Stimulated activated CD4-positive, alpha-beta T cell treated with anti-CD3 and anti-CD28 coated beads, Interleukin-1b, Interleukin-23, amount 100 ng/mL, for 4 hours (primary cell): ENCODE measurements at regions not wholly inside any gene's neighbourhood (a gene's known extent, or its start where the extent isn't known, plus 50 kb on each side); places are given as distances from the start of the nearest gene placed in this dataset.
"Not testable (repeated sequence)": the region's sequence is repeated elsewhere in the genome, so short reads cannot be mapped to it uniquely, and the experiment has no call there.

Experiments used
- DNase-seq, 2 donors: peaks; one replicate each; pipeline ENCODE4 v3.0.0-alpha.2; 2020; ENCODE audit warnings: low read depth in 2 of 2

DNA sequence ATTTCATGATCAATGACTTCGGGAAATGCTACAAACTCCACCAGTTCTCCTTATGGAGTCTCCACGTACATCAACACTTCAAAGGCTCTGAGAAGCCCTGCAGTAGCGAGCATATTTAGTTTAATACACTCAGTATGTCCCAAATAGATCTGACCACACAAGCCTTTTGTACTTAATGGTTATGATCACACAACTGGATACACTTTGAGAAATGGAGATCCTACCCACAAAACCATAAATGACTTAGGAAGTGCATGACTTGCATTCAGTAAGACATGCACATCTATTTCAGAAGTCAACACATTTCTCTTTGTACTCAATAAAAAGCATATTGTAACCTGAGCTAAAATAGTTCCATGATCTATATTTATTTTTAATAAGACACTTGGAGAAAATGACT is 103.6 kb upstream of the SPATA12 start:
- DNase-seq = no peak

DNA sequence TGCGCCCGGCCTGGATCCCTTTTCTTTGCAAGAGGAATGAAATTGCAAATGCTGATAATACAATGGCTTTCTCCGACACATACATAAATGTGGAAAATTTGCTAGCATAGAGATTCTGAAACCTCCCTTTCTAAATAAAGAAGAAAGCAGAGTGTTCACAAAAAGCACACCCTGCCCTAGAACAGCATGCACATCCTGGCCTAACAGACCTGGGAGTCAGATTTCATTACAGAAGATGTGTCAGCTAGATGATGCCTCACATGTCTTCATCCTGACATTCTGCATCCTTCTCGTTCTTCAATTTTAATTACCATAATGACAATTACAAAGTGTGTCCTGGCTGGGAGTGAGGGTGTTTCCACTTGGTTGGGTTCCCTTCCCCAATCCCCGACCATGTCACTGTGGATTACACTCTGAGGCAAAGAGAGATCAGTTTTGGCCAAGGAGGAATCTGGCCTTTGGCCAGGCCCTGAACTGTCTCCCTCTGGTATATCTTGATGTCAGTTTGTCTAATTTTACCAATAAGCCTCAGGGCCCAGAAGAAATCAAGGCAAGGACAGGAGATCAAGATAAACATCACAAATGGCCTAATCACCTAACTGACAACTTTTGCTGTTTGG is 104.9 kb upstream of the SPATA12 start:
- no peak for DNase-seq

DNA sequence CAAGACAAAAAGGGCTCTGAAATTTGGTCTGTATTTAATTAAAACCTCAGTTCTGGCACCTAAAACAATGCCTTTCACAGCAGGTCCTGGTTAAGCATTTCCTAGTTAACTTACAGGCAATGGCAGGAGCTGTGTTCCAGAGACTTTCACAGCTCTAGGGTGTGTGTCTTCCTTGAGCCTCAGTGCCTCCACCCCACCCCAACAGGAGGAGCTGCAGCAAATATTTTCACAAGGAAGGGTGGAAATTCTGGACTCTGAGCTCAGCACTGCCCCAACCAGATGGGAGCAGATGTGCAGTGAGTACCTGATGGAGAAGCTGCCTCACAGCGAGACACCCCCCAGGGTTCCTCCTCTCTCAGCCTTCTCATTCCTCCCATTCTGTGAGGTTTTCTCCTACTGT is 106.3 kb upstream of the SPATA12 start:
- no peak for DNase-seq

- no peak for DNase-seq
Observed at GRCh38 chr3:56952846-56953245, 107.6 kb upstream of the SPATA12 start.

DNA sequence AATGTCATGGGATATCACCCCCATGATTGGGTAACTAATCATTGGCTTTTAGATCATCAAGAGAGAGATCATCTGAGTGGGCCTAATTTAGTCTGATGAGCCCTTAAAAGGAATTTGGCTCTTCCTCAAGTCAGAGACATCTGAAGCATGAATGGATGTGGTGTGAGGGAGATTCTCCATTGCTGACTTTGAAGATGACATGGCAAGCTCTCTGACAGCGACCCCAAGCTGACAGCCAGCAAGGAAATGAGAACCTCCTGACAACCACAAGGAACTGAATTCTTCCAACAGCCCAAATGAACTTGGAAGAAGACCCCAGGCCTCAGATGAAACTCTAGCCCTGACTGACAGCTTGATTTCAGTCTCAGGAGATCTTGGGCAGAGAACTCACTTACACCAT is 108.4 kb upstream of the SPATA12 start:
- no peak for DNase-seq

GRCh38 chr3:56951366-56951765 is 109.1 kb upstream of the SPATA12 start:
- no peak for DNase-seq

DNA sequence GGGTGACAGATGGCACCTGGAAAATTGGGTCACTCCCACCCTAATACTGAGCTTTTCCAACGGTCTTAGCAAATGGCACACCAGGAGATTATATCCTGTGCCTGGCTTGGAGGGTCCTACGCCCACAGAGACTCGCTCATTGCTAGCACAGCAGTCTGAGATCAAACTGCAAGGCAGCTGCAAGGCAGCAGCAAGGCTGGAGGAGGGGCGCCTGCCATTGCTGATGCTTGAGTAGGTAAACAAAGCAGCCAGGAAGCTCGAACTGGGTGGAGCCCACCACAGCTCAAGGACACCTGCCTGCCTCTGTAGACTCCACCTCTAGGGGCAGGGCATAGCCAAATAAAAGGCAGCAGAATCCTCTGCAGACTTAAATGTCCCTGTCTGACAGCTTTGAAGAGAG is 115.1 kb upstream of the SPATA12 start:
- not testable (repeated sequence) for DNase-seq

DNA sequence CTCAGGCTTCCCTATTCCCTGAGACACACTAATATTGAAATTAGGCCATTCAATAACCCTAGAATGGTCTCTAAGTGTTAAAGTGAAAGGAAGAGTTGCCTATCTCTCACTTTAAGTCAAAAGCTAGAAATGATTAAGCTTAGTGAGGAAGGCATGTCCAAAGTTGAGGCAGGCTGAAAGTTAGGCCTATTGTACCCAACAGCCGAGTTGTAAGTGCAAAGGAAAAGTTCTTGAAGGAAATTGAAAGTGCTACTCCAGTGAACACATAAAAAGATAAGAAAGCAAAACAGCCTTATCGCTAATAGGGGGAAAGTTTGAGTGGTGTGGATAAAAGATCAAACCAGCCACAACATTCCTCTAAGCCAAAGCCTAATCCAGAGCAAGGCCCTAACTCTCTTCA is 117.9 kb upstream of the SPATA12 start:
- DNase-seq = no peak

DNA sequence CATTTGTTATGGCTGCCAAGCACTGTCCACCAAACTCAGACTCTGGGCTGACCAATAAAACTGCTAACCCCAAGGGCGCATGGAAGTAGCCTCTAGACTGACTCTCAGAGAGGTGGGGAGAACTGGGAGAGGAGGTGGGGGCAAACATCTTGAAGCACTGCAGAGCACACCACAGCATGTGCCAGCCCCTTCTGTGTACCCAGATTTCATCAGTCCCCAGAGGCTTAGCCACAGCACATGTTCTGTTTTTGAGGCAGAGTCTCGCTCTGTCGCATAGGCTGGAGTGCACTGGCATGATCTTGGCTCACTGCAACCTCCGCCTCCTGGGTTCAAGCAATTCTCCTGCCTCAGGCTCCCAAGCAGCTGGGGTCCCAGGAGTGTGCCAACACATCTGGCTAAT is 119.5 kb upstream of the SPATA12 start:
- no peak for DNase-seq

GRCh38 chr3:56940321-56940720 is 120.1 kb upstream of the SPATA12 start:
- DNase-seq = no peak

DNA sequence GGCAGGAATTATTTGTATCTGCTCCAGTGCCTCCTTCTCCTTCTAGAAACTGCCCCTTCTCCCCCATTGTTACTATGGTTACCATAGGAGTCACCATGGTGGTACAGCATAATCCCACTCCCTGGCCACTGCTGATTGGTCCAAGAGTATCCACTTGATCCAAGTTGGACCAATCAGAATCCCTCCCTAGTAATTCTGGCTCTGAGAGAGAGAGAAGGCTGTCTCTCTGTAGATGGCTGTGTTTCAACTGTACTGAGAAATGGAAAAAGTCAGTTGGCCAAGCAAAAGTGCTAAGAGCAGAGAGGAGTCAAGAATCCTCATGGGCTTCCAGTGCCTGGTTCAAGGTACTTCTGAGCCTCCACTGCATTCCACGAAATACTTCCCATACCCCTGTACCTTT is 120.6 kb upstream of the SPATA12 start:
- no peak for DNase-seq

GRCh38 chr3:56938530-56938929 is 121.9 kb upstream of the SPATA12 start:
- DNase-seq = no peak

DNA sequence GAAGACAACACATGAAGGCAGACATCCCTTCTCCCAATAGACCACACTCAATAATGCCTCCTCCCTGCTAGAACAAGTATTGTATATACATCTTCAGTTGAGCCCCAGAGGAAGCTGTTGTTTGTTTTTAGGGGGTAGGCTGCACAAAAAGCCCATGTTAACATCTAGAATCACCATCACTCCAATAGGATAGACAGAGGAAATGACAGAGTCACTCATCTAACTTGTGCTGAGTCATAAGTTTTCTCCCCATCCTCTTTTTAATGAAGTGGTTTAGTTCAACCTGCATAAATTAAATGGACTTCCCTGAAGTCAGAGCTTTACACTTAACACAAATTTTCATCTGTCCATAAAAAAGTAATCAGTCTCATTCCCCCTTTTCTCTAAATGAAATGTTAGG is 122.9 kb upstream of the SPATA12 start:
- no peak for DNase-seq

DNA sequence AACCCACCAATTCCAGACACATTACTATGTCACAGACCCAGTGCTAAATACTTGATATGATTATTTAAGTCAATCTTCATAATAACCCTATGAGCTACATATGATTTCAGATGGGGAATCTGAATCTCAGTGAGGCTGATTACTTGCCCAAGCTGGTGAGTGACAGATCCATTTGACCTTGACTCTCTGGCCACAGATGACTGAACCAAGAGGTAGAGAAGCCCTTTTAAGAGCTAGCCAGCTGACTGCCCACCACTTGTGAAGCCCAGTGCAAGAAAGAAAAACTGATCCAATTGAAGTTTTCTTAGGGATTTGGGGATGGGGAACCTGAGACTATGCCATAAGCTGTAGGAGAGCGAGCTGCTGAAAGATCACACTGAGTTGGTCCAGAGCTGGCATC is 124.7 kb upstream of the SPATA12 start:
- no peak for DNase-seq

- not testable (repeated sequence) for DNase-seq
Observed at GRCh38 chr3:56934481-56934880, 126.0 kb upstream of the SPATA12 start.

DNA sequence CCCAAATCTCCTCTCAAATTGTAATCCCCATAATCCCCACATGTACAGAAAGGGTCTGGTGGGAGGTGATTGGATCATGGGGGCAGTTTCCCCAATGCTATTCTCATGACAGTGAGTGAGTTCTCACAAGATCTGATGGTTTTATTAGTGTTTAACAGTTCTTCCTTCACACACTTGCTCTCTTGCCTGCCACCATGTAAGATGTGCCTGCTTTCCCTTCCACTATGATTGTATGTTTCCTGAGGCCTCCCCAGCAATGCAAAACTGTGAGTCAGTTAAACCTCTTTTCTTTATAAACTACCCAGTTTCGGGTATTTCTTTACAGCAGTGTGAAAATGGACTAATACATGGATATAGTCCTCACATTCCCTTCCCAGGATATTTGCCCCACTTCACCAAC is 126.7 kb upstream of the SPATA12 start:
- DNase-seq = no peak

DNA sequence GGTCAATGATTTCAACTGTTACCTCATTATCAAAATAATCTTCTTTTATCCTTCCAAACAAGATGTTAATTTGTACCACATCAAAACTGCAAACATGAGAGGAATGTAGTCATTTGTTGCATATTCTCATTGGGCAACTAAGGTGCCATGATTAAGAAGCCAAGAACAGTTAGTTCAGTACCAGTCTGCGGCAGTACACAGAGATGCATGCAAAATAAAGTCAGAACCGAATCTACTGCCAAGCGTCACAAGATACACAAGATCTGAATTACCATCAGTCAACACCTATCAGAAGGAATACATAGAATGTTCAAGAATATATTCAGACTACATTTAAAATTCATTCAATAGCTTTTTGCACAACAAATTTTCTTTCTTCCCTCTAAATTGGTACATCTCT is 127.6 kb upstream of the SPATA12 start:
- DNase-seq = no peak

DNA sequence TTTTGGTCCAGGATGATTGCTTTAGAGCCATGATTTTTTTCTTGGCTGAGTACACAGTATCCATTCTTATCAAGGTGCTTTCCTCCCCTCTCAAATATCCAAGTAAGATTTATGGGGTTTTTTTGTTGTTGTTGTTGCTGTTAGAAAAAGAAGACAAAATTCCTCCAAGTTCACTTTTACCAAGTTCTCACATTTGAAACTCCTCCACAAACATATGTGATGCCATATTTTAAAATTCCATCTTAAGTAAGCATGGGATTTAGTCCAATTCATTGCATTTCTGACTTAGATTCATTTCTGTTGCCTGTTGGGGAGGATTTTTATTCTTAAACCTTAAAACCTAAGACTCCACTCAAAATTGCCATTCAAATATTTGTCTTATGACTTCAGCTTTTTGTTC is 128.6 kb upstream of the SPATA12 start:
- no peak for DNase-seq

GRCh38 chr3:56930706-56931105 is 129.0 kb upstream of the ARHGEF3 start:
- DNase-seq = no peak

DNA sequence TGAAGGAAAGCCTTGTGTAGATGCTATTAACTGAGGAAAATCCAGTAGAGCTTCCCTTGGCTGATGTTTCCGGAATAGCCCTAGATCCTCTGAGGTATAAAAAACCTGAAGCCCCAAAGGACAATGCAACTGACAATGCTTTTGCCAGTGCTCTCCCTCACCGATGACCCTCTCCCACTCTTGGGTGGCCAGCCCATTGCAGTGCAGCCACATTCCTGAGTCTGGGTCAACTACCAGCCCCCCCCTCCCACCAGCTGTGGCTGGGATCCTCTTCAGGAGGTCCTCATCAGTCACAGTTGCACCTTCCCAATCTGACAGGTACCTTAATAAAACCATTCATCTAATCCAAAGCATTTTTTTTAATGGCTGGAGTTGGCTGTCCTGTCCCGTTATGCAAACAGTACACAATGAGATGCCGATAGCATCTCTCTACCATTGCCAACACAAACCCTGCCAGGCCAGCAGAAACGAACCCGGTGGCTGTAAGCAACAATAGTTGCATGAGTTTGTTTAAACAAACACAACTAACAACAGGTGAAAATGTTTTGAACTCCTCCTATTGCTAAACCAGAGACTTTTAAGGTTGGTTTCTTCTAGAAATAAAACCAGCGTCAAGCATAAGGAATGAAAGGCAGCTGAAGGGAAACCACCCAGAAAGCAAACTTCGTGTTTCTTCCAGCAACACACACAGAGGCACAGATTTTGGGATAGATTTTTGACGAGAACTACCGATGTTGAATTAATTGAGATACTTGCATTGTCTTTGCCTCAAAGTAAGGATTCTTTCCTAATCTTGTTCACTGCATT is 128.3 kb upstream of the ARHGEF3 start:
- no peak for DNase-seq

DNA sequence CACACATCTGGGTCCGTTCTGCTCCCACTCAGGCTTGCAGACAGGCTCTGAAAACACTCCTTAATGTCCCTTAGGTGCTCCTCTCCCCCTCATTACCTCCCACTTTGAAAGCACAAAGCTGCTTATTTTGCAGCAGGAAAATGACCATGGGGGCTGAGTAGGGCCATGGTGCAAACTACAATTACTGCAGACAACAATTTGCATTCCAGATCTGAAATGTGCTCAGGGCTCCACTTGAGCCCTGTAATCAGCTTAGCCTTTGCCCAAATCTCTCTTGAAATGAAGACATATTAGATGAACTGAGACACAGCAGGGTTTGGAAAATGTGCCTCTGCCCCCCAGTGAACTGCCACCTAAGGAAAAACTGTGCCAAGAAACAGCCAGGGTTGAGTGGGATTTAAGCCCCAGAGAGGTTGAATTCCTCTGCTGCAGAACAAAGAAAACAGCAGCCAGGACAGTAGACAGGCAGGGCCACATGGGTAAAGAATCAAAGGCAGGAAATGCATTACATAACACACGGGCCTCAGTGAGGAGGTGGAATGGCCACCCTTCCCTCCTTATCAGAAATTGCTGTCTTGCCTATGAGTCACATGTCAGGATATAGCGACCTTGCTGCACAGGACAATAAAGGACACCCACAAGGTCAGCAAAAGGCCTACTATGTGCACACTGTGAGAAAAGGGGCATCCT is 126.8 kb upstream of the ARHGEF3 start:
- DNase-seq = no peak

GRCh38 chr3:56927855-56928254 is 126.1 kb upstream of the ARHGEF3 start:
- no peak for DNase-seq

DNA sequence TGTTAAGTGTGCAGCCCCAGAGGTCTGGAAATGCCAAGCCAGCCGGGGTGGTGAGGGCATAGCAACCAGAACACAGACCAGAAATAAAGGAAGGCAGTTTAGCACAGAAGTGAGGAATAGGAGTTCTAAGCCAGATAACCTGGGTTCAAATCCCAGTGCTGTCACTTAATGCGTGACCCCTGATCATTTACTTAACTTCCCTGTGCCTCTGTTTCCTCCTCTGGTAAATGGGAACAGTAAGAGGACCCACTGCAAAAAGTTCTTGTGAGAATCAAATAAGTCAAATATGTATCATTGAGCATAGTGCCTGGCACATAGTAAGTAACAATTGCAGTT is 125.2 kb upstream of the ARHGEF3 start:
- no peak for DNase-seq
